Naive B cell (primary cell): ENCODE measurements at regions not wholly inside any gene's neighbourhood (a gene's known extent, or its start where the extent isn't known, plus 50 kb on each side); places are given as distances from the start of the nearest gene placed in this dataset.

Experiments
- ATAC-seq, 2 donors: fragments of 150-1000 bp; cut with Tn5 transposase; 2 replicates each; pipeline ENCODE4 v1.10.0; 2021; ENCODE audit warnings: low read depth in 2 of 2, mild to moderate bottlenecking in 2 of 2, moderate library complexity in 2 of 2
- DNase-seq: peaks from one replicate; pipeline ENCODE4 v3.0.0; 2022
- H3K27ac Mint-ChIP-seq, 6 donors: one replicate each; pipeline ENCODE4 v1.8.0; 2020 to 2022; ENCODE audit warnings: mild to moderate bottlenecking in 6 of 6, mixed read lengths in 6 of 6, moderate library complexity in 5 of 6, inconsistent platforms in 2 of 6
- H3K27me3 Mint-ChIP-seq, 3 donors: one replicate each; pipeline ENCODE4 v1.8.0; 2021 to 2022; ENCODE audit warnings: mixed read lengths in 3 of 3, mild to moderate bottlenecking in 1 of 3
- H3K36me3 Mint-ChIP-seq, 2 donors: one replicate each; pipeline ENCODE4 v1.8.0; 2020 to 2022; ENCODE audit warnings: mixed read lengths in 2 of 2, inconsistent platforms in 1 of 2, mild to moderate bottlenecking in 1 of 2
- H3K4me1 Mint-ChIP-seq, 3 donors: one replicate each; pipeline ENCODE4 v1.8.0; 2020 to 2022; ENCODE audit warnings: mixed read lengths in 3 of 3, inconsistent platforms in 1 of 3, mild to moderate bottlenecking in 1 of 3, moderate library complexity in 1 of 3
- H3K4me3 Mint-ChIP-seq, 8 donors: one replicate each; pipeline ENCODE4 v1.8.0; 2020 to 2022; ENCODE audit warnings: mild to moderate bottlenecking in 8 of 8, mixed read lengths in 8 of 8, moderate library complexity in 8 of 8, inconsistent platforms in 2 of 8
- H3K9me3 Mint-ChIP-seq, 7 donors: one replicate each; pipeline ENCODE4 v1.8.0; 2020 to 2022; ENCODE audit warnings: mixed read lengths in 7 of 7, mild to moderate bottlenecking in 5 of 7, inconsistent platforms in 2 of 7, moderate library complexity in 1 of 7

DNA sequence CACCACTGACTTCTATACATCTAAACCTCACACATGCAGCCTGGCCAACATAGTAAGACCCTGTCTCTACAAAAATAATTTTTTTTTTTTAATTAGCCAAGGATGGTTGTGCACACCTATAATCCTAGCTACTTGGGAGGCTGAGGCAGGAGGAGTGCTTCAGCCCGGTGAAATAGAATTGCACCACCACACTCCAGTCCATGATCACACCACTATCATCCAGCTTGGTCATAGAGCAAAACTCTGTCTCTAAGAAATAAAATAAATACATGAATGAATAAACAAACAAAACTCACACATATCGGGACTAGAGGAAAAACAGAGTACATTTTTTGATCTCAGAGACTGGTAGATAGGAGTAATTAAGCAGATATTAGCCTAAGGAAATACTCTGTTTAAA, 66.6 kb upstream of the PDE5A start:
- Mint-ChIP-seq H3K4me1 (no peaks in the 10 kb centered on the region), H3K4me3 (no peak overlapping the region), H3K36me3 (peaks cover 13 to 19% of the 10 kb centered on the region in 2 donors), H3K27me3 (peaks cover 10 to 13% (median 10%) of the 10 kb centered on the region in 3 donors), H3K9me3 (peaks cover 8 to 37% (median 20%) of the 10 kb centered on the region in 7 donors), H3K27ac (no peak overlapping the region)
- DNase-seq (no peak), ATAC-seq (no peak)

DNA sequence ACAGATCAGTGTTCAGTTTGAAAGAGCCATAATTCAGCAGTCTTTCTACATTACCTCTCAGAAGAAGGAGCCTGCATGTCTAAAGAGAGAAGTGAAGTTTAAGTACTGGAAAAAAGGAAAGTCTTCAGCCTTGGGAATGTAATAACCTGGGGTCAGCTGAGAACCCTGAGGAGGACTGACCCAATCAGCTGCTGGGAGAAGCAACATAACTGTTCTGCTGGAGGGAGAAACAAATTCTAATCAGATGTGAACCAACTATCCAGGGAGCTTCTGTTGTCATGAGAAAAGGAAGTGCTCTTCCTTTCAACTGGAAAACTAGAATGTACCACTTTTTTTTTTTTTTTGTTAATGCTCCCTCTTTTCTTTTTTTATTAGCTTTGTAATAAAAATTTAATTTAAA, 64.5 kb upstream of the PDE5A start:
- H3K36me3 Mint-ChIP-seq = peaks cover 14 to 15% of the 10 kb centered on the region in 2 donors
- no peak overlapping the region for H3K27ac Mint-ChIP-seq
- H3K4me1 Mint-ChIP-seq = no peaks in the 10 kb centered on the region
- no peak for ATAC-seq
- peaks cover 5 to 15% (median 9%) of the 10 kb centered on the region in 3 donors for H3K27me3 Mint-ChIP-seq
- no peak for DNase-seq
- peaks cover 8 to 47% (median 13%) of the 10 kb centered on the region in 7 donors for H3K9me3 Mint-ChIP-seq
- no peak overlapping the region for H3K4me3 Mint-ChIP-seq

DNA sequence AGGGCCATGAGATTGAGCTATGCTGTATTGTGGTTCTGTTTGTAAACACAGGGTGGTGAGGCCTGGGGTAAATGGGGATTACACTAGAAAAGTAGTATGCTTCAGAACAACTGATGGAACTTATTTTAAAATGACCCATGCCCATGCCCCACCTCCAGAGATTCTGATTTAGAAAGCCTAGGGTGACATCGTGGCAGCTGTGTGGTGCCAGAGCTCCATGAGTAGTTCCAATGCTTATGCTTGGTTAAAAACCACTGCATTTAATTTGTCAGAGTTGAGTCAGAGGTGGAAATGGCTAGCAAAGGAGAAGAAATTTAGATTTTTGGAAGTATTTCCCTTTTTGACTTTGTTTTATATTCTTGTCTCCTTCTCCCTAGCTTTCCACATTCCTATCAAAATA, 63.4 kb upstream of the PDE5A start:
- H3K4me1 Mint-ChIP-seq = no peaks in the 10 kb centered on the region

DNA sequence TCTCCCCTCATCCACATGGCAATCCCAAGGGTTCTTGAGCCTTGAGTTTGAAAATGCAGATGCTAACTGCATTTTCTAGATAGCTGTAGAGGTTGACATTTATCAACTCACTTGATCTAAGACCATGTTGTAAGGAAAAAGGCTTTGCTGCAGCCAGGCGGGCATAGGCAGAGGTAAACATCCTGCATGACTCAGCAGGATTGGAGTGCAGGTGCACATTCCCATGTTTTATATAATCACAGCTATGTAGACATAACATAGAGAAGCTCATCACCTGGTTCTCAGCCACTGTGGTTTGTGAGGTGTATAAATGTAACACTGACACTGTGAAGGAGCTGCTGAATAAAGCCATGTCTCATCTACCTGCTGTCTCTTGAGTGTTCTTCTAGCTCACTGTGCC, 62.3 kb upstream of the PDE5A start:
- no peak overlapping the region for H3K4me3 Mint-ChIP-seq
- peaks cover 8 to 52% (median 13%) of the 10 kb centered on the region in 7 donors for H3K9me3 Mint-ChIP-seq
- no peak overlapping the region for H3K27ac Mint-ChIP-seq
- peaks cover 5 to 13% (median 7%) of the 10 kb centered on the region in 3 donors for H3K27me3 Mint-ChIP-seq
- no peaks in the 10 kb centered on the region for H3K4me1 Mint-ChIP-seq
- ATAC-seq = no peak
- no peak for DNase-seq
- peaks cover 14% of the 10 kb centered on the region in 2 donors for H3K36me3 Mint-ChIP-seq

More for the DNA sequence above, 63.4 kb upstream of the PDE5A start:
- H3K36me3 Mint-ChIP-seq = peaks cover 14% of the 10 kb centered on the region in 2 donors
- no peak overlapping the region for H3K4me3 Mint-ChIP-seq
- H3K9me3 Mint-ChIP-seq = peaks cover 8 to 46% (median 13%) of the 10 kb centered on the region in 7 donors
- ATAC-seq (no peak), DNase-seq (no peak)
- peaks cover 5 to 15% (median 7%) of the 10 kb centered on the region in 3 donors for H3K27me3 Mint-ChIP-seq
- no peak overlapping the region for H3K27ac Mint-ChIP-seq

DNA sequence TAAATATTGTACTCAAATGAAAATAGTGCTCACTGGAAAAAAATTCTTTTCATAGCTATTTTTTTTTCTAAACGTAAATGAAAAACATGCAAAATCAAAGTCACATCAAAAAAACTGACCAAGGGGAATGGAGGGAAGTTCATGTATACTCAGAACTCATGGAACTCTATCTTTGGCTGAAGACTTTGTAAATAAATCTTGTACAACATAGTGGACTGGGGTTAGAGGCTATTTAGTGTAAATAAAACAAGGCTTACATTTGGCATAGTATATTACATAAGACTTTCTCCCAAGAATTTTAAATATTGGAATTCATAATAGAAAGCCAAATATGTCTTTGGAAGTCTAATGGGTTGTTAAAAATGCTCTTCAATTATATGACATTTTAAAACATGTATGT, 59.8 kb upstream of the PDE5A start:
- DNase-seq (no peak), ATAC-seq (no peak)
- H3K4me1 Mint-ChIP-seq = no peaks in the 10 kb centered on the region
- peaks cover 14% of the 10 kb centered on the region in 2 donors for H3K36me3 Mint-ChIP-seq
- H3K27me3 Mint-ChIP-seq = peaks cover 0 to 15% (median 7%) of the 10 kb centered on the region in 3 donors
- peaks cover 8 to 52% (median 13%) of the 10 kb centered on the region in 7 donors for H3K9me3 Mint-ChIP-seq
- H3K27ac Mint-ChIP-seq = no peak overlapping the region
- no peak overlapping the region for H3K4me3 Mint-ChIP-seq

DNA sequence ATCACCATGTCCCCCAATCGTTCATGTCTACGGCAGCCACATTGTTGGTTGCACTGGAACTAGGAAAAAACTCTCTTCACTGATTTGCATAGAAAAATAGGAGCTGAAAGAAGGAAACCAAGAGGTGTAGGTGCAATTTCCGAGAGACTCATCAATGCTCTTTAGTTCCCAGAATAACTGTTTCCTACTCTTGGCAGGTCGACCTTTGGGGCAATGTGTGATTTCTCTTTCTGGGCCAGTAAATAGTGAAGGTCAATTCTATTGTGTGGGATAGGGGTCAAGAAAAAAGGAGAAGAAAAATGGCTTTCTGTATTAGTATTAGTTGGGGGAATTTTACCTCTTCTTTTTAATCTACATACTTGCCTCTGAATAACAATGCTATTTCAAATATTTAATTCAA, 55.9 kb upstream of the PDE5A start:
- Mint-ChIP-seq H3K9me3 (peaks cover 0 to 14% (median 0%) of the 10 kb centered on the region in 7 donors), H3K36me3 (no peaks in the 10 kb centered on the region), H3K27ac (no peak overlapping the region), H3K4me1 (no peaks in the 10 kb centered on the region), H3K27me3 (peaks cover 0 to 9% (median under 1%) of the 10 kb centered on the region in 3 donors), H3K4me3 (no peak overlapping the region)
- no peak for ATAC-seq
- DNase-seq = no peak

DNA sequence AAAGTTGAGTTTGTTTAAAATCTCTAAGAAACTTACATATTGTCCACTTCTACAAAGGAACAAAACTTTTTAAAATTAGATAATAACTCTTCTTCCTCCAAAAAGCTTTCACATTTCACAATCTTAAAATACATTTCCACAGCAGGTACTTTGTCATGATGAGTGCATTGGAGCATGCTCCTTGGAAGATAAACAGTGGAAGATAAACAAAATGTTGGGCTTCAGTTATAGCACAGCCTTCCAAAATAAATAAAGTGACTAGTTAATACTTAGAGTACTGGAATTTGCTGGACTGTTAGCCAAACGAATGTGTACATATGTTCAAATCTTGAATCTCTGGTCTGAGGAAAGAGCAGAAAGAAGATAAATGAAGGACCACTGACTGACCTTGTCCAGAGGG, 54.9 kb upstream of the PDE5A start:
- Mint-ChIP-seq H3K9me3 (peaks cover 0 to 8% (median 0%) of the 10 kb centered on the region in 7 donors), H3K4me3 (no peak overlapping the region)
- DNase-seq = no peak

DNA sequence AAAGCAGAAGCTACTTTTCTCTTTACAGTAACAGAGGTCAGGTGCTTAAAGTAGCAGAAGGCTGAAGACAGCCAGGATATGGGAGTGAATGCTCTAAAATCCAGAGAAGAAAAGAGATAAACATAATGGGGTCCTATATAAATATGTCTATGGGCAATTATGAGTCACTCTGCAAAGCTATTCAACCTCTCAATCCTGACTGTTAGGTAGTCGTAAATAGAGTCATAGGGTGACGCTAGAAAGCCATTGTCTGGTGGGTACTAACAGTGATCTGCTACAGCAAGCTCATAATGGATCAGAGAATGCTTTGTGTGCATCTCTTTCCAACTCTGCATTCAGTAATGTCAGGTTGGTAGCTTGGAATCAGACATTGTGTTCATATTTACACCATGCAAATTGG, 53.5 kb upstream of the PDE5A start:
- H3K9me3 Mint-ChIP-seq = peaks cover 0 to 6% (median 0%) of the 10 kb centered on the region in 7 donors
- no peak overlapping the region for H3K4me3 Mint-ChIP-seq
- no peak for DNase-seq
- no peak for ATAC-seq
- H3K36me3 Mint-ChIP-seq = no peaks in the 10 kb centered on the region
- H3K27me3 Mint-ChIP-seq = peaks cover 0 to 9% (median 7%) of the 10 kb centered on the region in 3 donors
- no peaks in the 10 kb centered on the region for H3K4me1 Mint-ChIP-seq
- H3K27ac Mint-ChIP-seq = no peak overlapping the region

More for the DNA sequence above, 54.9 kb upstream of the PDE5A start:
- Mint-ChIP-seq H3K27ac (no peak overlapping the region), H3K4me1 (no peaks in the 10 kb centered on the region), H3K27me3 (peaks cover 0 to 9% (median 7%) of the 10 kb centered on the region in 3 donors), H3K36me3 (no peaks in the 10 kb centered on the region)
- ATAC-seq = no peak

DNA sequence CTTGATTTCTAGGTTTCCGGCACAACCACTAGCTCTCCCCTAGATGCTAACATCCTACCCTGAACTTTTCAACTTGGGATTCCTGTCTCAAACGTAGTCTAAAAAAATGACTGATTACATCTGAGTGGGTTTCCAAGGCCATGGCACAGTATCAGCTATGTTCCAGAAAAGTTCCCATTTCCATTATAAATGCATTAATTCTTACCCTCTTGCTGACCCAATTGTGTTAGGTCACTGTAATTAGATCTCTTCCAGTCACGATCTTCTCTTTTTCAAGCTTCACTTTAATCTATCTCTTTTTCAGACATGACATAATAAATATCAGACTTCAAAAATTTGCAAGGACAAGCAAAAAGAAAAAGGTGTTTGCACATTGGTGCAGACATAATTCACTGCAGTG, 50.6 kb upstream of the PDE5A start:
- no peaks in the 10 kb centered on the region for H3K36me3 Mint-ChIP-seq
- H3K9me3 Mint-ChIP-seq = peaks cover 0 to 2% (median 0%) of the 10 kb centered on the region in 7 donors
- H3K27ac Mint-ChIP-seq = no peak overlapping the region
- no peaks in the 10 kb centered on the region for H3K4me1 Mint-ChIP-seq
- no peak overlapping the region for H3K4me3 Mint-ChIP-seq
- no peak for ATAC-seq
- DNase-seq = no peak
- H3K27me3 Mint-ChIP-seq = peaks cover 0 to 9% (median 7%) of the 10 kb centered on the region in 3 donors

DNA sequence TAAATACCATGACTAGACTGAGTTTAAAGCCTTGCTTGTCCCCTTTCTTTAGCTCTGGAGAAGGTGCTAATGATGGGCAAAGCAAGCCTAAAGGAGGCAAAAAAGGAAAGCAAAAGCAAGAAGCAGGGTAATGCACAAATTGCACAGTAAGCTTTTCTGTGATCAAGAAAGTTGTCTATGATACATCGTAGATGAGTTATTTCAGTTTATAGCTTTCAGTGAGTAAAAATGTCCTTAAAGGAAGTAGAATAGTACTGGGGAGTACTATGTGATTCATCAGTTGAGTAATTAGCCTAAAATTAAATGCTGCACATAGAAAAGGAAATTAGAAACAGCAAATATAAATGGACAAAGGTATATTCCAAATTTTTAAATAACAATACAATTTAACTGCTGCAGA, 50.2 kb upstream of the PDE5A start:
- Mint-ChIP-seq H3K36me3 (no peaks in the 10 kb centered on the region), H3K27ac (no peak overlapping the region), H3K9me3 (peaks cover 0 to 2% (median 0%) of the 10 kb centered on the region in 7 donors), H3K27me3 (peaks cover 0 to 7% (median 7%) of the 10 kb centered on the region in 3 donors), H3K4me1 (no peaks in the 10 kb centered on the region), H3K4me3 (no peak overlapping the region)
- ATAC-seq (no peak), DNase-seq (no peak)
